H1 (cell line): ENCODE measurements at regions not wholly inside any gene's neighbourhood (a gene's known extent, or its start where the extent isn't known, plus 50 kb on each side); places are given as distances from the start of the nearest gene placed in this dataset.

Experiments used
- CTCF ChIA-PET: fragments of 300-600 bp; sonication (Branson Sonifier 250); formaldehyde crosslinking; loops from one replicate; lab custom pipeline; 2021; ENCODE audit not compliant: partially characterized antibody; lab: Charles Lee
- POLR2A ChIA-PET: fragments of 300-600 bp; sonication (Branson Sonifier 250); formaldehyde crosslinking; loops from one replicate; lab custom pipeline; 2021; ENCODE audit warnings: inconsistent platforms; ENCODE audit not compliant: partially characterized antibody; lab: Charles Lee
- DNase-seq, 2 experiments: peaks; one replicate each; pipeline versions ENCODE4 v3.0.0 to v3.0.0-alpha.2; 2010 to 2022; ENCODE audit warnings: low spot score in 2 of 2, low read depth in 1 of 2, mixed read lengths in 1 of 2
- FAIRE-seq: peaks from 2 replicates; lab custom pipeline; 2011; peaks lifted over from hg19 to GRCh38; lab: Jason Lieb, UNC
- H2AFZ ChIP-seq: 2 replicates; pipeline ENCODE4 v1.8.1; 2012; ENCODE audit warnings: low read length, inconsistent platforms
- H2AK5ac ChIP-seq: 2 replicates; pipeline ENCODE4 v1.6.1; 2013; ENCODE audit warnings: low read depth, low read length
- H2BK120ac ChIP-seq: replicated peaks from 2 replicates; pipeline ENCODE3; 2013; ENCODE audit warnings: low read depth, low read length, inconsistent platforms
- H2BK12ac ChIP-seq: 2 replicates; pipeline ENCODE4 v1.6.1; 2013; ENCODE audit warnings: low read depth, low read length
- H2BK15ac ChIP-seq: 2 replicates; pipeline ENCODE4 v1.6.1; 2013; ENCODE audit warnings: low read length
- H2BK20ac ChIP-seq: 2 replicates; pipeline ENCODE4 v1.6.1; 2013; ENCODE audit warnings: low read length
- H2BK5ac ChIP-seq: 2 replicates; pipeline ENCODE4 v1.6.1; 2013; ENCODE audit warnings: low read depth, low read length
- H3K14ac ChIP-seq: 2 replicates; pipeline ENCODE4 v1.6.1; 2013; ENCODE audit warnings: inconsistent platforms; ENCODE audit not compliant: insufficient read length
- H3K18ac ChIP-seq: 2 replicates; pipeline ENCODE4 v1.6.1; 2013; ENCODE audit warnings: low read length; ENCODE audit errors: extremely low read depth
- H3K23ac ChIP-seq: 2 replicates; pipeline ENCODE4 v1.6.1; 2013; ENCODE audit warnings: inconsistent platforms; ENCODE audit not compliant: insufficient read length
- H3K23me2 ChIP-seq: 2 replicates; pipeline ENCODE4 v1.6.1; 2013; ENCODE audit warnings: low read depth, low read length
- H3K27ac ChIP-seq: 2 replicates; pipeline ENCODE4 v1.6.1; 2011; ENCODE audit warnings: low read depth, low read length, inconsistent platforms
- H3K27me3 ChIP-seq, 4 experiments: replicated peaks in 1 of 4; 1 replicate in 1 of 4; 2 replicates in 3 of 4; pipeline versions ENCODE4 v1.6.1 to v1.8.1; 2011 to 2013; ENCODE audit warnings: low read length in 3 of 4, mild to moderate bottlenecking in 3 of 4, inconsistent platforms in 2 of 4, mixed read lengths in 2 of 4, moderate library complexity in 1 of 4; ENCODE audit not compliant: control insufficient read depth in 3 of 4, insufficient read depth in 3 of 4; ENCODE audit errors: extremely low read depth in 1 of 4
- H3K36me3 ChIP-seq, 4 experiments: 2 replicates each; pipeline versions ENCODE4 v1.6.1 to v1.8.1; 2011 to 2013; ENCODE audit warnings: mild to moderate bottlenecking in 4 of 4, low read length in 3 of 4, moderate library complexity in 2 of 4, control low read depth in 1 of 4, inconsistent platforms in 1 of 4; ENCODE audit not compliant: insufficient read depth in 4 of 4, control insufficient read depth in 2 of 4
- H3K4ac ChIP-seq: replicated peaks from 2 replicates; pipeline ENCODE3; 2013; ENCODE audit warnings: low read length, low read depth, mixed read lengths, inconsistent platforms; ENCODE audit not compliant: insufficient read length
- H3K4me1 ChIP-seq, 4 experiments: replicated peaks in 1 of 4; 1 replicate in 1 of 4; 2 replicates in 3 of 4; pipeline versions ENCODE4 v1.6.1 to v1.8.1; 2011 to 2013; ENCODE audit warnings: low read length in 3 of 4, inconsistent platforms in 2 of 4, mixed read lengths in 1 of 4; ENCODE audit not compliant: insufficient read depth in 4 of 4, control insufficient read depth in 3 of 4
- H3K4me2 ChIP-seq, 2 experiments: 2 replicates each; pipeline versions ENCODE4 v1.6.1 to v1.8.1; 2011 to 2013; ENCODE audit warnings: low read depth in 2 of 2, low read length in 2 of 2, control low read depth in 1 of 2, inconsistent platforms in 1 of 2, mild to moderate bottlenecking in 1 of 2; ENCODE audit not compliant: insufficient read depth in 1 of 2
- H3K4me3 ChIP-seq, 4 experiments: fragments of 200-600, 300-600 bp in 1 of 4; sonication (generic), shearing (Covaris generic), sonication (Bioruptor Twin) in 1 of 4; 2 replicates each; pipeline versions ENCODE4 v1.5.1 to v1.8.1; 2011 to 2016; ENCODE audit warnings: low read length in 4 of 4, low read depth in 3 of 4, control low read depth in 2 of 4, inconsistent platforms in 2 of 4, mild to moderate bottlenecking in 2 of 4, mixed read lengths in 1 of 4, moderate library complexity in 1 of 4; ENCODE audit not compliant: insufficient read depth in 2 of 4; ENCODE audit errors: extremely low read depth in 1 of 4
- H3K56ac ChIP-seq: replicated peaks from 2 replicates; pipeline ENCODE3; 2013; ENCODE audit warnings: low read depth, mild to moderate bottlenecking, mixed read lengths, low read length, inconsistent platforms; ENCODE audit not compliant: insufficient read length
- H3K79me1 ChIP-seq: 2 replicates; pipeline ENCODE4 v1.6.1; 2013; ENCODE audit warnings: low read depth, low read length, control low read depth
- H3K79me2 ChIP-seq, 2 experiments: 2 replicates each; pipeline versions ENCODE4 v1.6.1 to v1.8.1; 2012 to 2013; ENCODE audit warnings: low read length in 2 of 2, mild to moderate bottlenecking in 2 of 2, inconsistent platforms in 1 of 2; ENCODE audit not compliant: insufficient read depth in 2 of 2, control insufficient read depth in 1 of 2
- H3K9ac ChIP-seq, 4 experiments: replicated peaks in 1 of 4; 1 replicate in 1 of 4; 2 replicates in 3 of 4; pipeline versions ENCODE4 v1.6.1 to v1.8.1; 2011 to 2013; ENCODE audit warnings: low read depth in 3 of 4, low read length in 3 of 4, control low read depth in 2 of 4, mild to moderate bottlenecking in 2 of 4, moderate library complexity in 2 of 4, inconsistent platforms in 1 of 4; ENCODE audit errors: extremely low read depth in 1 of 4
- H3K9me3 ChIP-seq, 2 experiments: 2 replicates each; pipeline versions ENCODE4 v1.6.1 to v1.8.1; 2012 to 2013; ENCODE audit warnings: mild to moderate bottlenecking in 2 of 2, moderate library complexity in 2 of 2, control low read depth in 1 of 2, inconsistent platforms in 1 of 2, low read depth in 1 of 2, low read length in 1 of 2, mixed read lengths in 1 of 2; ENCODE audit not compliant: insufficient read depth in 2 of 2
- H4K20me1 ChIP-seq, 2 experiments: replicated peaks in 1 of 2; 2 replicates each; pipeline versions ENCODE3 to v1.8.1; 2011 to 2013; ENCODE audit warnings: inconsistent platforms in 2 of 2, low read length in 2 of 2, mild to moderate bottlenecking in 1 of 2; ENCODE audit not compliant: insufficient read depth in 2 of 2, control insufficient read depth in 1 of 2
- H4K5ac ChIP-seq: 2 replicates; pipeline ENCODE4 v1.6.1; 2013; ENCODE audit warnings: low read length, low read depth, mixed read lengths, inconsistent platforms; ENCODE audit not compliant: insufficient read length
- H4K8ac ChIP-seq: 2 replicates; pipeline ENCODE4 v1.8.0; 2013; ENCODE audit warnings: mild to moderate bottlenecking, moderate library complexity, low read length, inconsistent platforms; ENCODE audit not compliant: insufficient read depth; ENCODE audit errors: extremely low read depth
- H4K91ac ChIP-seq: replicated peaks from 2 replicates; pipeline ENCODE3; 2013; ENCODE audit warnings: low read length, mixed read lengths, inconsistent platforms; ENCODE audit not compliant: insufficient read length
- ASH2L ChIP-seq: fragments of 200-600, 300-600 bp; sonication (generic); IDR thresholded peaks from one replicate; pipeline ENCODE4 v1.7.1; 2017; ENCODE audit warnings: low read length
- CTBP2 ChIP-seq: IDR thresholded peaks from 2 replicates; pipeline ENCODE4 v1.7.0; 2011; ENCODE audit warnings: borderline replicate concordance, mild to moderate bottlenecking, moderate library complexity, mixed read lengths, low read length; ENCODE audit not compliant: insufficient read depth, insufficient read length
- HDAC6 ChIP-seq: IDR thresholded peaks from one replicate; pipeline ENCODE4 v1.7.1; 2012; ENCODE audit warnings: low read depth, mild to moderate bottlenecking, inconsistent platforms, low read length, moderate library complexity
- JUND ChIP-seq: IDR thresholded peaks from 2 replicates; pipeline ENCODE4 v1.6.1; 2011; ENCODE audit warnings: mild to moderate bottlenecking, improper control_type of control experiment, low read length
- RFX5 ChIP-seq: IDR thresholded peaks from 2 replicates; pipeline ENCODE4 v1.6.1; 2011; ENCODE audit warnings: low read depth, low read length, improper control_type of control experiment, borderline replicate concordance
- SIN3A ChIP-seq, 2 experiments: IDR thresholded peaks in 1 of 2; conservative IDR thresholded peaks in 1 of 2; 2 replicates each; pipeline ENCODE4 v1.6.1; 2011 to 2012; ENCODE audit warnings: low read length in 2 of 2, improper control_type of control experiment in 1 of 2, low read depth in 1 of 2, mild to moderate bottlenecking in 1 of 2
- WGBS, 2 experiments: shearing (Covaris generic) in 1 of 2; methylation state at CpG; one replicate each; pipeline versions ENCODE4 v1.1.6 to v1.1.7; 2013 to 2015; ENCODE audit warnings: low lambda C conversion rate in 2 of 2, mixed read lengths in 2 of 2, inconsistent platforms in 1 of 2, low coverage in 1 of 2, missing lambda C conversion rate in 1 of 2; ENCODE audit not compliant: insufficient replicate concordance in 2 of 2, insufficient coverage in 1 of 2, insufficient read length in 1 of 2; ENCODE audit errors: extremely low coverage in 1 of 2, missing lambda C conversion rate in 1 of 2; 5-methylcytosine and 5-hydroxymethylcytosine counted together

- Histone ChIP-seq H3K36me3 (no peaks in the 10 kb centered on the region), H3K4ac (no peak overlapping the region), H3K9me3 (no peaks in the 10 kb centered on the region; a peak in 1 of 4 replicates), H3K4me3 (no peak overlapping the region), H3K56ac (no peak overlapping the region), H4K91ac (no peak overlapping the region), H3K4me1 (no peaks in the 10 kb centered on the region), H3K27me3 (no peaks in the 10 kb centered on the region), H3K4me2 (no peak overlapping the region), H3K23ac (no peak overlapping the region), H2AFZ (no peak overlapping the region), H3K18ac (no peak overlapping the region), H4K5ac (no peak overlapping the region), H4K20me1 (no peaks in the 10 kb centered on the region), H2BK15ac (no peak overlapping the region), H3K9ac (no peak overlapping the region), H4K8ac (no peak overlapping the region), H2BK5ac (no peak overlapping the region), H3K23me2 (no peaks in the 10 kb centered on the region), H2BK20ac (no peak overlapping the region), H3K79me2 (no peaks in the 10 kb centered on the region), H3K27ac (no peak overlapping the region), H3K79me1 (no peaks in the 10 kb centered on the region), H3K14ac (no peak overlapping the region), H2AK5ac (no peak overlapping the region), H2BK12ac (no peak overlapping the region), H2BK120ac (no peak overlapping the region)
- ChIA-PET POLR2A (no interaction called here), CTCF (no interaction called here)
- DNase-seq (no peak), FAIRE-seq (no peak)
- WGBS, 2 experiments, result 97% methylated on average over 2 of the region's 2 CpGs; no CpG with 5 or more reads in 1 of the 2 experiments
- no peak for TF ChIP-seq SIN3A (conservative IDR thresholded peaks at IDR 0.05 in 1 of 2, IDR thresholded peaks at IDR 0.05 in 1 of 2; ENCODE audit: low read depth in 1 of 2, low read length in 2 of 2)
- TF ChIP-seq HDAC6, result no peak
- no peak for TF ChIP-seq CTBP2
- no peak for TF ChIP-seq ASH2L
- TF ChIP-seq RFX5, result no peak
- TF ChIP-seq JUND, result no peak
These were observed 792.0 kb upstream of the ZNF608 start for GRCh38 chr5:125538469-125538868.
